NCI-H2227 (cell line): ENCODE measurements at regions not wholly inside any gene's neighbourhood (a gene's known extent, or its start where the extent isn't known, plus 50 kb on each side); places are given as distances from the start of the nearest gene placed in this dataset.

Source experiments
- DNase-seq: peaks from one replicate; lab custom pipeline; 2025; ENCODE audit not compliant: unreplicated experiment; lab: John Stamatoyannopoulos, UW

- DNase-seq, result no peak
Measured at GRCh38 chr3:117287602-117288001, 578.0 kb downstream of the TUSC7 start.

- no peak for DNase-seq
Measured at GRCh38 chr3:117291476-117291875, 581.9 kb downstream of the TUSC7 start.

GRCh38 chr3:117297065-117297464, 587.5 kb downstream of the TUSC7 start:
- no peak for DNase-seq

GRCh38 chr3:117297541-117297940, 588.0 kb downstream of the TUSC7 start:
- no peak for DNase-seq

- DNase-seq, result no peak
Measured at GRCh38 chr3:117298273-117298672, 588.7 kb downstream of the TUSC7 start.

- DNase-seq, result no peak
Measured at GRCh38 chr3:117302428-117302827, 592.8 kb downstream of the TUSC7 start.

GRCh38 chr3:117303443-117303842, 593.9 kb downstream of the TUSC7 start:
- DNase-seq, result no peak

- no peak for DNase-seq
Measured at GRCh38 chr3:117304681-117305080, 595.1 kb downstream of the TUSC7 start.

- no peak for DNase-seq
Measured at GRCh38 chr3:117305681-117306080, 596.1 kb downstream of the TUSC7 start.

- no peak for DNase-seq
Measured at GRCh38 chr3:117306299-117306698, 596.7 kb downstream of the TUSC7 start.

- no peak for DNase-seq
Measured at GRCh38 chr3:117308353-117308752, 598.8 kb downstream of the TUSC7 start.

- DNase-seq, result no peak
Measured at GRCh38 chr3:117308756-117309155, 599.2 kb downstream of the TUSC7 start.

- DNase-seq, result no peak
Measured at GRCh38 chr3:117310536-117310935, 601.0 kb downstream of the TUSC7 start.

- no peak for DNase-seq
Measured at GRCh38 chr3:117314441-117315150, 605.0 kb downstream of the TUSC7 start.

- DNase-seq, result no peak
Measured at GRCh38 chr3:117322866-117323265, 613.3 kb downstream of the TUSC7 start.

- no peak for DNase-seq
Measured at GRCh38 chr3:117346901-117347300, 637.3 kb downstream of the TUSC7 start.

GRCh38 chr3:117348884-117349283, 639.3 kb downstream of the TUSC7 start:
- peak; percentile 16 for DNase-seq

- DNase-seq, result no peak
Measured at GRCh38 chr3:117349566-117349965, 640.0 kb downstream of the TUSC7 start.

- peak; percentile 1 for DNase-seq
Measured at GRCh38 chr3:117350371-117350770, 640.8 kb downstream of the TUSC7 start.

- DNase-seq, result peak; percentile 50
Measured at GRCh38 chr3:117355566-117355965, 646.0 kb downstream of the TUSC7 start.

- peak; percentile 23 for DNase-seq
Measured at GRCh38 chr3:117356091-117356705, 646.6 kb downstream of the TUSC7 start.

GRCh38 chr3:117358717-117359314, 649.2 kb downstream of the TUSC7 start:
- DNase-seq, result no peak
